Amniotic stem cell (primary cell): ENCODE measurements at regions not wholly inside any gene's neighbourhood (a gene's known extent, or its start where the extent isn't known, plus 50 kb on each side); places are given as distances from the start of the nearest gene placed in this dataset.
"Not testable (repeated sequence)": the region's sequence is repeated elsewhere in the genome, so short reads cannot be mapped to it uniquely, and the experiment has no call there.

Experiments used
- DNase-seq: peaks from one replicate; lab custom pipeline; 2025; lab: John Stamatoyannopoulos, UW

DNA sequence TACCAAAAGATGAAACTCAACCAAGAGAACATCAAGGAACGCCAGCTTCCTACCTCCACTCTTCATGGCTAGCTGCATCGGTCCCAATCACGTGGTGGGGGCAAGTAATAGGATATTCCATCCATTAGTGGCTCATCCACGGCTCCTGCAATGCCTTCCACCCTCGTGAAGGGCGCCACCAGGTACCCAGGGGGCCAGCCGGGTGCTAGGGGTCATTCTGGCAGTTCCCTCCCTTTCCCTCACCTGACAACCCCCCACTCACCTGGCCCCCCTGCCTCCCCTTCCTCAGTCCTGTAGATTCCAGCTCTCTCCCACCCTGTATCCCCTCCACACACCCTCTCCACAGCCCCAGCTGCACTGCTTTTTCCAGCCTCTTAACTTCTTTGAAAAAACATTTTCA is 161.9 kb downstream of the URI1 start:
- no peak for DNase-seq

DNA sequence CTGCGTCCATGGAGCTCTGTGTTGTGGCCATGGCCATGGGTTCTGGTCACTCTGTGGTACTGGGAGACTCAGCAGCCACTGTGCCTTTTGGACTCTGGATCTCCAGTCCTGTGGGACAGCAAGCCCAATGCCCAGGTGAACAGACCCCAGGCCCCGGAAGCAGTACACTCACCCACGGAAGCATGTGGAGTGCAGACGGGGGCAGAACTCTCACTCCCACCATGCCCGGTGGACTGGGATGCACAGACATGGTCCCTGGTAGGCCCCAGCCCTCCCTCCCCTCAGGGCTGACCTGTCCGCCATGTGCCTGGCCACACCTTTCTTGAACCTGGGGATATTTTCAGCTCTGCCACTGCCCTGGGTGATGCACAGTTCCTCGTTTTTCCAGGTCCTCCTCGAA is 163.3 kb downstream of the URI1 start:
- DNase-seq: no peak

DNA sequence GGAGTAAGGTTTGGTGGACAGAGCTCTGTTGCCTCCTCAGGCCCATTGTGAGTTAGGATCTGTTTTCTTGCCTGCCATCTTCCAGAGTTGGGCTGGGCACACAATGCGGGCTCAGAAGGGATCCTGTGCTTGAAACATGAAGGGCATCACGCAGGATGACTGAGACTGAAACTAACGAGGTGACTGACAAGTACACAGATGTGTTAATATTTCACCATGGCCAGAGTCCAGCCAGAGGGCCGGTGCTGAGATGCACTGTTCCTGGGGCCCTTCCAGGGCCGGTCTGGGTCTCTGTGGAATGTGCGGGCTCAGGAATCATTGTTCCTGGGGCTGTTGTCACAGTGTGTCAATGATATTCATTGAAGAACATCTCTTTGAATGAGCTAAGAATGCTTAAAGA is 163.7 kb downstream of the URI1 start:
- no peak for DNase-seq

DNA sequence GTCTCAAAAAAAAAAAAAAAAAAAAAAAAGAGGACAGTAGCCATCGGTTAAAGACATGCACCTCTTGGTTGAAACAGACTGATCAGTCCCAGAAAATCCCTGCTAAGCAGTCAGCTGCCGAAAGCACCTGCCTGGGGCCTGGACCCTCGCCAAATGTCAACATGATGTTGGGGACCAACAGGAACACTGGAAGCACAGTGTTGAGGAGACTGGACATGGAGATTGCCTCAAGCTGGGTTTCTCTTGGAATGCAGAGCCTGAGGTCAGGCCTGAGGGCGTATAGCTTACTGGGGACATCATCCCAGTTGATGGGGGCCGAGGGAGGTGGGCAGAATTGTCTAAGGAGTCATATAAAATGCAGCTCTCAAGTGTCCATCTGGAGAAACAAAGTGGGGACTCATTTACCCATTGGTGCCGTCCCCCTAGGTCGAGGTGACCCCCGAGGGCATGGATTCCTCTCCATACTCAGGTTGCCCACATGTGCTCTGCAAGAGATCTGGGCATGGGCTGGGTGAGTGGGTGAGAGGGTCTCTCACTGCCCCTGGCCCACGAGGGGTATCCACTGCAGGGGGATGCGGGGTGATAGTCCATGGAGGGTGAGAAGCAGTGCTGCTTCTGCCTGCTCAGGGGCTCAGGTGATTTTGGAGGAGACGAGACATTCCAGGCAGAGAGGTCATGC is 164.5 kb downstream of the URI1 start:
- no peak for DNase-seq

DNA sequence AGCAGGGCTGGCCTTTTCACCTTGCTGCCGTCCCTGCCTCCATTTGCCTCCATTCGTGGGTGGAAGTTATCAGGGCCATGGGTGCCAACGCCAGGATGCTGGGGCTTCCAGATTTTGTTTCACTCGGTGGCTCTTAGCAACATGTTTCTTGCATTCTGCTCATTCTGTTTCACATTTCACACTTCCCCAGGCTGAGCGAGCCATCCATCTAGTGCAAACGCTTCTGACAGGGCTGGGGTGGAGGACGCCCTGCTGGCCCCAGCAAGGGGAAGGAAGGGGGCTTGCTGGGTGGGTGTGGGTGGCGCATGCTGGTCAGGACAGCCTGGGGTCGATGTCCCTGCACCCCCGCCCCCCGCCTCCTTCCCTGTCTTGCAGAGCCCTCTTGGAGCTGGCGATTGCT is 165.2 kb downstream of the URI1 start:
- DNase-seq: no peak

DNA sequence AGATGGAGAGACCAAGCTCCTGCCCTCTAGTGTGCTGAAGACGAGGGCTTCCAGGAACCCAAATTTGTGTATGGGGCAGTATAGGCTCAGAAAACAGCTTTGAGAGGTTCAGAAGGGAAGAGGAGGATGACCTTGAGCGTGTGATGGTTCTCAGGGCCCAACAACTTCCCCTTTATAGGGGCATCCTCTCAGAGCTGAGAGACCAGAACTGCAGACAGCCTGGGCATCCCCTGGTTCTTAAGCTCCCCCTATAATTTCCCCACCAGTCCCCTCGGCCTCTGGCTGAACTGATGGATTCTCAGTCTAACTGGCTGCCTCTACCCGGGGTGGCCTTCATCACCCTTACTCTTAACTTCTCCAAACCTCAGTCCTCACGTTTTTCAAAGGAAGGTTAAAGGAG is 167.5 kb downstream of the URI1 start:
- DNase-seq: no peak

DNA sequence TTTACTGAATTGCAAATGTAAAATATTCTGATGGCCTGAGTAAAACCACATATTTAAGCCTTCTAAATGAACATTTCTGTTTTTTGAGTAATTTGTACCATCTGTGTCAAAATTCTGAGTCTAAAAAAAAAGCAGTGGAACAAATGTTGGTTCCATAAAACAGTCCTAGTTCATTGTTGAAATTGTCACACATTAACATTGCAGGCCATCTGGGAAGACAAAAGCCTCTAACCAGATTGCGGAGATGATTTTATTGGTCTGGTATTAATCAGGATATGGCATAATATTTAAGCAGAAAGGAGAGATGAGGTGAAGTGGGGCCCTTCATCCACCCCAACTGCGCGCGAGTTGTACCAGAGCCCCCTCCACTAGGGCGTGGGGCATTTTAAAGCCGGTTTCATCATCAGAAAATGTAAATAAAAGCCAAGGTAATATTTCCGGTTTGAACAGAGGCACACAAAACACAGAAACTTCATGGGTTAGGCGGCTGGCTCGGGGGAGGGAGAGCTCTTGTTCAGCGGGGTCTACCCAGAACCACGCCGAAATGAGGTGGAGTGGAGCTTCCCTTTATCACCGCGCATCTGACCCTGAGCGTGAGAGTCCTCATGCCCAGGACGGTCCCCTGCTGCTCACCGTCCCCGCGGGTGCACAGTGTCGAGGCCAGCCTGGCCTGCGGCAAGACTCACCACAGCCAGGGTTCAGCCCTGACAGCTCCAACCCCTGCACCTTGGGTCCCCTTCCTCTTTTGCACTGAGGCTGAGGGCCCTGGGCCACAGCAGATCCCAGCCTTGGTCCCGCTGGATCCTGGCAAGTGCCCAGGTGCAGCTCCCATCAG is 169.2 kb downstream of the URI1 start:
- DNase-seq: no peak

DNA sequence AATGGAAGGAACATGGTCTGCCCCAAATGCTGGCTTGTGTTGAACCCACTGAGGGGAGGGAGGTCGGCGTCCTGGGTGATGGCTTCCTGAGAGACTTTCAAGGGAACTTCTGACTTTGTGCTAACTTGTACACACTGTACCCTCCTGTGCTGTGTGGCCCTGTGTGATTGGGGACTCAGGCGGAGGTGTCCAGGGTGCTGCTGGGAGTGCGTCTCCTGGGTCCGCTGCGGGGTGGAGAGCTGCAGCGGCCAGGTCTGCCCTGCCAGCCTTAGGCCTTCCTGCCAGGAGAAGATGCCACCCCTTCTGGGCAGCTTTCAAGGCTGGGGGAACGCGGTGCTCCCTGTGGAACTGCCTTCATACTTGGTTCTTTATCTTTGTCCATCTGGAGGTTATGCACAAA is 170.1 kb downstream of the URI1 start:
- DNase-seq: no peak

DNA sequence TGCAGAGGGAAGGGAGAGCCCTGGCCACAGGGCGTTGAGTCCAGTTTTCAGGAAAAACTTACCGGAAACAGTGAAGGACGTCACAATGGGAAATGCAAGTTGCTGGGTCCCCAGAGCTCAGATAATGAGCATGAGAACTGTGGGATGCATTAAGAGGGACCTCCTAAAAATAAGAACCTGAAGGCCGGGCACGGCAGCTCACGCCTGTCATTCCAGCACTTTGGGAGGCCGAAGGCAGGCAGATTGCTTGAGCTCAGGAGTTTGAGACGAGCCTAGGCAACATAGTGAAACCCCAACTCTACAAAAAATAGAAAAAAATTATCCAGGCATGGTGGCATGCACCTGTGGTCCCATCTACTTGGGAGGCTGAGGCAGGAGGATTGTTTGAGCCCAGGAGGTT is 170.6 kb downstream of the URI1 start:
- no peak for DNase-seq

DNA sequence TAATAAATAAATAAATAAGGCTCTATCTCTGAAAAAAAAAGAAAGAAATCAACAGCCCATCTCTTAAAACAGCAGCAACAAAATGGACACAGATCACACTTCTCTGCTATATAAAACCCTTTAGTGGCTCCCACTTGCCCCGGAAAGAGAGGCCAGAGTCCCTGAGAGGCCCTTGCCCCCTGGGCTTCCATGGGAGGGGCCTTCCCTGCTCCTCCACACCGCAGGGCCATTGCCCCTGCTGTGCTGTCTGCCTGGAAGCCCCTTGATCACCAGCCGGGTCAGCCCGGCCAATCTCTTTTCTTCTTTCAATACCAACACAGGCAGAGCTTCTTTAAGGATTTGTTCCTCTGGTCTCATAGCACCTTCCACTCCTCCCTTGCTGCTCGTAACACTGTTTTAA is 171.1 kb downstream of the URI1 start:
- no peak for DNase-seq

DNA sequence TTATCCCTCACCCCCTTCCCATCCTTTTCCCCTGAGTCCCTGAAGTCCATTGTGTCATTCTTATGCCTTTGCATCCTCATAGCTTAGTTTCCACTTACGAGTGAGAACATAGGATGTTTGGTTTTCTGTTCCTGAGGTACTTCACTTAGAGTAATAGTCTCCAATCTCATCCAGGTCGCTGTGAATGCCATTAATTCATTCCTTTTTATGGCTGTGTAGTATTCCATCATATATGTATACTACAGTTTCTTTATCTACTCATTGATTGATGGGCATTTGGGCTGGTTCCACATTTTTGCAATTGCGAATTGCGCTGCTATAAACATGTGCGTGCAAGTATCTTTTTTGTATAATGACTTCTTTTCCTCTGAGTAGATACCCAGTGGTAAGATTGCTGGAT is 172.1 kb downstream of the URI1 start:
- not testable (repeated sequence) for DNase-seq

DNA sequence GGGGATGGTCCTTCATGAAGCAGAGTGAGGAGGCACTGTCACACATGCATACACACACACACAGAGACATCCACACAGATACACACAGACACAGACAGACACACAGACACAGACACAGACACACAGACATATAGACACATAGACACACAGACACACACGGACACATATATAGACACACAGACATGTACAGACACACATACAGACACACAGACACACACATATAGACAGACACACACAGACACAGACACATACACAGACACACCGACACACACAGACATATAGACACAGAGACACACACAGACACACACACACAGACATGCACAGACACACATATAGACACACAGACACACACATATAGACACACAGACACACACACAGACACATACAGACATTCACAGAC is 173.9 kb downstream of the URI1 start:
- DNase-seq: no peak

DNA sequence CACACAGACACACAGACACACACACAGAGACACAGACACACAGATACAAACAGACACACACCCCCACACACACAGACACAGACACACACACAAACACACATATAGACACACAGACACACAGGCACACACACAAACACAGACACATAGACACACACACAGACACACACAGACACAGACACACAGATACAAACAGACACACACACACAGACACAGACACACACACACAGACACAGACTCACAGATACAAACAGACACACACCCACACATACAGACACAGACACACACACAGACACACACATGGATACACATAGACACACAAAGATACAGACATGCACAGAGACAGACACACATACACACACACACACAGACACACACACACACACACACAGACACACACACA is 174.5 kb downstream of the URI1 start:
- no peak for DNase-seq

DNA sequence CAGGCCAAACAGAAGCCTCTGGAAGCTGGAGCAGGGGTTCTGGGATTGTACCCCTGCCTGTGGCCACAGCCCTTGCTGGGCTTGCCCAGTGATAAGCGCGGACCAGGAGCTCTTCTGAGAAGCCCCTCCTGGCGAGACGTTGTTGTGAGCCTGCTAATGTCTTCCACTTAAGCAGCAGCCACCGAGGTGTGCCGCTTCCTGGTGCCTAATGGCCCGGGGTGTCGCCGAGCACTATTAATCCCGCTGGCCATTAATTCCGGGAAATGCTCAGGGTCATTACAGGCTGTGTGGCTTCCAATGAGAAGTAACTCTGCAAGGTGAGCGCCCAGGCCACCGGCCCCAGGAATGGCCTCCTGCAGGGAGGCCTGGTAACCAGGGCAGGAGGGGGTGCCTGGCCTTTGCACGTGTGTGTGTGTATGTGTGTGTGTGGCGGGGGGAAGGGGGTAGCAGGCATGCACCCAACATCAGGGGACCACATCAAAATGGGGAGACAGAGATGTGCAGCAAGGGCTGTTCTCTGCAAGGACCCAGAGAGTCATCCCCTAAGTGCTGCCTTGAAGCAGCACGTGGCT is 175.0 kb downstream of the URI1 start:
- DNase-seq: no peak

DNA sequence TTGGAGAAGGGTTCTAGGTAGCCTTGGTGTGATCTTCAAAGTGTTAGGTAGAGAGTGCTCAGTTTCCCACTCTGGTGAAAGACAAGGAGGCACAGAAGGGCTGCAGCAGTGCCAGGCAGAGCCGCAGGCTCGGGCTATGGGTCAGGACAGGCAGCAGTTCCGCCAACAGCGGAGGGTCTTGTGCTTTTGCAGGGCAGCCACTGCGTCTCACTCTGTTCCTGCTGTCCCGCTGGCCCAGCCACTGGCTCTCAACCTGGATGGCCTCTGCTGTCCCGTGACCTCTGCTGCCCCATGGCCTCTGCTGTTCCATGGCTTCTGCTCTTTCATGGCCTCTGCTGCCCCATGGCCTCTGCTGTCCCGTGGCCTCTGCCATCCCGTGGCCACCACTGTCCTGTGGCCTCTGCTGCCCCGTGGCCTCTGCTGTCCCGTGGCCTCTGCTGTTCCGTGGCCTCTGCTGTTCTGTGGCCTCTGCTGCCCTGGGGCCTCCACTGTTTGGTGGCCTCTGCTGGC is 175.7 kb downstream of the URI1 start:
- DNase-seq: no peak

DNA sequence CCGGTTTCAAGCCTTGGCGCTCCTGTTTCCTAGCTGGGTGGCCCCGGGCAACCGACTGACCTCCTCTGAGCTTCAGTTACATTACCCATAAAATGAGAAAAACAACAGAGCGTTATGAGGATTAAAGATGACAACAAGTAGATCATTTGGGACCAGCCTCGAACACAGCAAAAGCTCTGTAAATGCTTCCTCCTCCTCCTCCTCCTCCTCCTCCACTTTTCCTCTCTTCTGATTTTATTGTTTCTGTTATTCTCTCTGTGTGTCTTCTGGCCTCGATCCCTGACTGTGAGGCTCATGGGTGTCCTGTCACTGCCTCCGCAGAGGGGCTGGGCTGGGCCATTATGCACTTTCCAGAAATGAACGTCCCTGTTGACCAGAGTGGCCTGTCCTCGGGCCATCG is 176.2 kb downstream of the URI1 start:
- DNase-seq: no peak

DNA sequence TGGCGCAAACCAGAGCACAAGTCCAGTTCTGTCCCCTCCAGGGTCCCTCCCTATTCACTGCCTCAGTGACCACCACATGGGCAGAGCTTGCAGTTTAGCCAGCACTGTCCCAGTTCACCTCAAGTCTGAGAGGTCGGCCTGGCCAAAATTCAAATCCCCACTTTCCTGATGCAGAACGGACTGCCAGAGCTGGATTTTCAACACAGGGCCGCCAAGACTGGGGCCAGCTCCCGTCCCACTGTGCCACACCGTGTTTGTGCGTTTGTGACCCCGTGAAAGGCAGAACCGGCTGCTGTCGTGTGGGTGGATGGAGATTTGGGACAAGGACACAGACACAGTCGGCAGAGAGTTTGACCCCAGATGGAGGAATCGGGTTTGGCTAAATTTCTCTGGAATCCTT is 176.7 kb downstream of the URI1 start:
- no peak for DNase-seq

DNA sequence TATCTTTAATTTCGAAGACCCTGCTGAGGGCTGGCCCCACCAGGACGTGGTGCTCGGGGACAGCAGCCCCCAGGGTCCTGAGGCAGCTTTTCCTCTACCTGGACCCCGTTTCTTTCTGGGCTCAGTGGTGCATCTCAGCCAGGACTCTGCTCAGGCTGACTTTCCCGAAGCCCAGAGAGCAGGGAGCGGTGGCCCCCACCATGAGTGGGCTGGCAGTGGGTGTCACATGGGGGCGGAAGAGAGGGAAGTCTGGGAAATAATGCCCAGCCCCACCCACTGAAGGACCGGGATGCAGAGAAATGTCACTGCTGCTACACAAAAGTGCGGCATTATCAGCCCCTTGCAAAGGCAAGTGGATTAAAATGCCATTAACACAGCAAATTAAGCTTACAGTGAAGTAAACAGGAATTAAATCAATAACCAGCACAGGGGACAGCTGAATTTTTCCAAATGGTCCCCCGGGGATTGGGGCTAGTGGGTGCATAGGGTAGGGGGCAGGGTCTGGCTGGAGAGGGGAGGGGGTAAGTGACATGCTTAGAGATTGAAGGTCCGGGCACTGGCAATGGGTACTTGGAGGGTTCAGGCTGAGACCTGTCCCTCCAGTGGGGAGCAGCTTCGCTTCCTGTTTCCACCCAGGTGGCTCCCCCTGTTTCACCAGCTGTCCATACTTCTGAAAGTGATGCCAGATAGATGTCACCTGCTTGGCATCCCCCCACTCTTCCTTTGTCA is 177.3 kb downstream of the URI1 start:
- no peak for DNase-seq

DNA sequence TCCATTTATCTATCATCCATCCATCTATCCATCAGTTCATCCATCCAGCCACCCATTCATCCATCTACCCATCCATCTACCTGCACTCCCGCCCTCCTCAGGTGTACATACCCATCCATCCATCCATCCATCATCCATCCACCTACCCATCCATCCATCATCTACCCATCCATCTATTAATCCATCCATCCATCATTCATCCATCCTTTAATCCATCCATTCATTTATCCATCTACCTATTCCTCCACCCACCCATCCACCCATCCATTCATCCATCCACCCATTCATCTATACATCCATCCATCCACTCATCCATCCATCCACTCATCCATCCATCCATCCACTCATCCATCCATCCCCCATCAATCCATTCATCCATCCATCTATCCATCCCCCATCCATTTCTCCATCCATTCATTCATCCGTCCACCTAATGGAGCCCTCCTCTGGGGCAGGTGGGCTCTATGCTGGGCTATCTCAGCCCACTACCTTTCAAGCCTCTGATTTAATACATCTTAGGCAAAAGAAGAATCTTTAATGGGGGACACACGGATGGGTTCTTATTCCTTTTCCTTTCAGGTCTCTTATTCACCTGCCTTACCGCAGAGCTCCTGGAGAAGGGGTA is 178.9 kb downstream of the URI1 start:
- DNase-seq: no peak

DNA sequence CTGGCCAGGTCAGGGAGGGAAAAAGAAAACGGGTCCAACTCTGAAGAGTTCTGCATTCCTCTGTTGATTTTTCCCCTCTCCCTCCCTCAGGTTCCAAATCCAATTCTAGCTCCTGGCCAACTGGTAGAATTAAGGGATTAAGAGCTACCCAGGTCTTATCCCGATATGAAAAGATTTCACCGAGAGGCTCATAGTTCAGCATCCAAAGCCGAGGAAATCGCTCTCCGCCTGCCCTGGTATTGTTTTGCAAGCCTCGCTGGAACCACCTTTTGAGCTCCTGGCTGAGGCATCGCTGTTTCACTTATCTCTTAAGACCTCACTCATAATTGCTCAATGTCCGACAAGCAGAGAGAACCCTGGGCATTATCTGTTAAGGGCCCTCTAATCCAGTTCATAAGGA is 180.4 kb downstream of the URI1 start:
- no peak for DNase-seq

DNA sequence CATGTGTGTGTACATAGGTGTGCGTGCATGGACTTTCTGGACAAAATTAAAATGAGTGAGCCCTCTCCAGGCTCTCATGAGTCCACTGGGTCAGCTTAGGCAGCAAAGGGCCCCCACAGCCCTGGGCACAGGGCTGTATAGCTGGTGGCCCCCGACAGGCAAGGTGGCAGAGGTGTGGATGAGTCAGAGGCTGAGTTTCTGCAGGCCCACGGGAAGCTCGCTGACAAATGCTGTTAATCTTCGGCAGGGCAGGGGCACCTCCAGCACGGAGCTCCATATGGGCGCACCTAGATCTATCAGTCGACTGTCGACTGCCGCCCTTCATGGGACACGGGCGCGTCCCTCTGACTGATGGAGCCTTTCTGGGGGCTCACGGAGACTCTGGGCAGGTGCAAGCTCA is 181.1 kb downstream of the URI1 start:
- no peak for DNase-seq

DNA sequence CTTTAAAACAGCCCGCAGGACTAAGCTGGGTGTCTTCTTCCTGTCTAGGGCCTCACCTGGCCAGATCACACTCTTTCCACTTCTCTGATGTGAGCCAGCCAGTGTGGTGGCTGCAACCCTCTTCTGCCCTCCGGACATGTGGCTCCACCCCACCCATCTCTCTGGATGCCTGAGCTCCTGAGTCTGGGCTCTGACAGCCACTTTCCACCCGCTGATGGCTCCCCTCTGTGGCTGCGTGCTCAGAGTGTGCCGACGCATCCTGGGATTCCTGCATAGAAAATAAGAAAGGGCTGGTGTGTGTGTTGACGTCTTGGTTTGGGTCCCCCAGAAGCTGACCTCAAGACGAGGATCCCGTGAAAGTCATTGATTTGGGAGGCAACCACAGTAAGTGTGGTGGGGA is 181.6 kb downstream of the URI1 start:
- no peak for DNase-seq
